WTC11 (cell line): ENCODE measurements at regions not wholly inside any gene's neighbourhood (a gene's known extent, or its start where the extent isn't known, plus 50 kb on each side); places are given as distances from the start of the nearest gene placed in this dataset.

ENCODE experiments used
- ATAC-seq: fragments of 200-7000 bp; cut with Tn5 transposase; 2 replicates; pipeline ENCODE4 v1.10.0; 2021; ENCODE audit warnings: mild to moderate bottlenecking, moderate library complexity
- CTCF ChIA-PET: fragments of 300-600 bp; sonication (Branson Sonifier 250); formaldehyde crosslinking; loops from one replicate; lab custom pipeline; 2021; ENCODE audit warnings: antibody characterized with exemption; lab: Charles Lee
- POLR2A ChIA-PET: fragments of 350-600 bp; sonication (Branson Sonifier 250); formaldehyde crosslinking; loops from one replicate; lab custom pipeline; 2021; ENCODE audit warnings: antibody characterized with exemption; lab: Charles Lee
- DNase-seq: peaks from one replicate; pipeline ENCODE4 v3.0.0; 2021; ENCODE audit warnings: low spot score
- H3K27ac Mint-ChIP-seq: 2 replicates; pipeline ENCODE4 v1.8.0; 2021; ENCODE audit warnings: mixed read lengths
- H3K27me3 Mint-ChIP-seq: 2 replicates; pipeline ENCODE4 v1.8.0; 2021; ENCODE audit warnings: low read depth, mild to moderate bottlenecking, moderate library complexity, mixed read lengths
- H3K36me3 Mint-ChIP-seq: 2 replicates; pipeline ENCODE4 v1.8.0; 2021; ENCODE audit warnings: mixed read lengths
- H3K4me1 Mint-ChIP-seq: 2 replicates; pipeline ENCODE4 v1.8.0; 2022; ENCODE audit warnings: mixed read lengths
- H3K4me3 Mint-ChIP-seq: 2 replicates; pipeline ENCODE4 v1.8.0; 2021; ENCODE audit warnings: mild to moderate bottlenecking, moderate library complexity, mixed read lengths
- H3K9me3 Mint-ChIP-seq: 2 replicates; pipeline ENCODE4 v1.8.0; 2021; ENCODE audit warnings: mixed read lengths
- ATF2 ChIP-seq: sonication (generic); formaldehyde crosslinking; IDR thresholded peaks from 2 replicates; pipeline ENCODE4 v1.8.1; 2022; ENCODE audit warnings: low read depth, missing genetic modification reagents, borderline replicate concordance
- CTCF ChIP-seq: fragments of 200-600 bp; IDR thresholded peaks from 2 replicates; pipeline ENCODE4 v1.8.0; 2022; ENCODE audit warnings: antibody characterized with exemption
- E2F4 ChIP-seq: sonication (generic); formaldehyde crosslinking; IDR thresholded peaks from 2 replicates; pipeline ENCODE4 v1.8.1; 2022; ENCODE audit warnings: low read depth, mild to moderate bottlenecking, moderate library complexity, missing genetic modification reagents, borderline replicate concordance
- ELF4 ChIP-seq: sonication (generic); formaldehyde crosslinking; IDR thresholded peaks from 2 replicates; pipeline ENCODE4 v1.8.1; 2022; ENCODE audit warnings: low read depth, mild to moderate bottlenecking, moderate library complexity, missing genetic modification reagents
- ESRRA ChIP-seq: sonication (generic); formaldehyde crosslinking; IDR thresholded peaks from 2 replicates; pipeline ENCODE4 v1.8.1; 2022; ENCODE audit warnings: mild to moderate bottlenecking, missing genetic modification reagents, borderline replicate concordance
- GRHL2 ChIP-seq: fragments of 250-450 bp; sonication (Bioruptor Pico); IDR thresholded peaks from 2 replicates; pipeline ENCODE4 v1.8.0; 2022; ENCODE audit warnings: mild to moderate bottlenecking, moderate library complexity; ENCODE audit not compliant: insufficient replicate concordance, severe bottlenecking
- GTF2I ChIP-seq: fragments of 250-450 bp; sonication (Bioruptor Pico); conservative IDR thresholded peaks from 2 replicates; pipeline ENCODE4 v1.4.0; 2021; ENCODE audit warnings: mild to moderate bottlenecking
- HMGXB4 ChIP-seq: sonication (generic); formaldehyde crosslinking; IDR thresholded peaks from 2 replicates; pipeline ENCODE4 v1.8.1; 2023; ENCODE audit warnings: mild to moderate bottlenecking, moderate library complexity, missing genetic modification reagents
- MAX ChIP-seq: sonication (generic); formaldehyde crosslinking; IDR thresholded peaks from 2 replicates; pipeline ENCODE4 v1.8.0; 2022; ENCODE audit warnings: mild to moderate bottlenecking, missing genetic modification reagents
- MYBL2 ChIP-seq: sonication (generic); formaldehyde crosslinking; IDR thresholded peaks from 2 replicates; pipeline ENCODE4 v1.8.1; 2023; ENCODE audit warnings: mild to moderate bottlenecking, moderate library complexity, missing genetic modification reagents
- NFATC4 ChIP-seq: fragments of 250-450 bp; sonication (Bioruptor Pico); IDR thresholded peaks from 2 replicates; pipeline ENCODE4 v1.9.0; 2021; ENCODE audit warnings: mild to moderate bottlenecking
- NFE2L1 ChIP-seq: sonication (generic); formaldehyde crosslinking; IDR thresholded peaks from 2 replicates; pipeline ENCODE4 v1.8.1; 2023; ENCODE audit warnings: missing genetic modification reagents
- OVOL2 ChIP-seq: fragments of 250-450 bp; sonication (Bioruptor Pico); IDR thresholded peaks from 2 replicates; pipeline ENCODE4 v1.9.0; 2021; ENCODE audit warnings: mild to moderate bottlenecking, borderline replicate concordance
- PRDM15 ChIP-seq: sonication (generic); formaldehyde crosslinking; IDR thresholded peaks from 2 replicates; pipeline ENCODE4 v1.8.0; 2022; ENCODE audit warnings: missing genetic modification reagents
- PREB ChIP-seq: sonication (generic); formaldehyde crosslinking; IDR thresholded peaks from 2 replicates; pipeline ENCODE4 v1.8.1; 2022; ENCODE audit warnings: mild to moderate bottlenecking, missing genetic modification reagents, moderate library complexity, borderline replicate concordance
- PRRX2 ChIP-seq: fragments of 250-450 bp; sonication (Bioruptor Pico); IDR thresholded peaks from 2 replicates; pipeline ENCODE4 v1.8.0; 2021; ENCODE audit warnings: mild to moderate bottlenecking
- SMAD3 ChIP-seq: sonication (generic); formaldehyde crosslinking; IDR thresholded peaks from 2 replicates; pipeline ENCODE4 v1.8.0; 2022; ENCODE audit warnings: missing genetic modification reagents, mild to moderate bottlenecking, borderline replicate concordance
- SOX15 ChIP-seq: fragments of 250-450 bp; sonication (Bioruptor Pico); IDR thresholded peaks from 2 replicates; pipeline ENCODE4 v1.9.0; 2021; ENCODE audit warnings: mild to moderate bottlenecking
- STAT6 ChIP-seq: sonication (generic); formaldehyde crosslinking; conservative IDR thresholded peaks from 2 replicates; pipeline ENCODE4 v1.8.1; 2023; ENCODE audit warnings: mild to moderate bottlenecking, low read depth, missing genetic modification reagents, moderate library complexity
- ZNF423 ChIP-seq: fragments of 250-450 bp; sonication (Bioruptor Pico); IDR thresholded peaks from 2 replicates; pipeline ENCODE4 v2.1.2; 2022; ENCODE audit warnings: mild to moderate bottlenecking, moderate library complexity
- ZNF671 ChIP-seq: fragments of 250-450 bp; sonication (Bioruptor Pico); IDR thresholded peaks from 2 replicates; pipeline ENCODE4 v1.8.0; 2021; ENCODE audit warnings: mild to moderate bottlenecking

GRCh38 chr12:91746976-91747375 lies 398.7 kb downstream of the BTG1 start:
- CTCF ChIA-PET = no interaction called here
- TF ChIP-seq MYBL2 (CRISPR knock-in tag) (no peak), GRHL2 (no peak), MAX (CRISPR knock-in tag) (no peak), ESRRA (CRISPR knock-in tag) (no peak), ATF2 (no peak), ZNF671 (no peak), ZNF423 (CRISPR knock-in tag) (no peak), SOX15 (CRISPR knock-in tag) (no peak), HMGXB4 (no peak), ELF4 (no peak), NFE2L1 (no peak)
- POLR2A ChIA-PET = no interaction called here
- ATAC-seq (no peak), DNase-seq (no peak)
- Mint-ChIP-seq H3K36me3 (peaks cover 6% of the 10 kb centered on the region), H3K9me3 (peaks cover 5% of the 10 kb centered on the region; the same call in 1 of the 2 replicates), H3K27me3 (no peaks in the 10 kb centered on the region), H3K4me1 (no peaks in the 10 kb centered on the region), H3K27ac (no peak overlapping the region), H3K4me3 (no peak overlapping the region)

- Mint-ChIP-seq H3K9me3 (peaks cover 6% of the 10 kb centered on the region; the same call in 1 of the 2 replicates), H3K4me3 (no peak overlapping the region), H3K36me3 (no peaks in the 10 kb centered on the region), H3K27me3 (no peaks in the 10 kb centered on the region), H3K27ac (no peak overlapping the region), H3K4me1 (no peaks in the 10 kb centered on the region)
- ChIA-PET POLR2A (no interaction called here), CTCF (no interaction called here)
- TF ChIP-seq GTF2I (CRISPR knock-in tag) = no peak
- no peak for TF ChIP-seq E2F4 (CRISPR knock-in tag)
- TF ChIP-seq PRDM15 (CRISPR knock-in tag) = no peak
- TF ChIP-seq PRRX2 (CRISPR knock-in tag) = no peak
- no peak for TF ChIP-seq PREB
- no peak for TF ChIP-seq SMAD3 (CRISPR knock-in tag)
- no peak for TF ChIP-seq STAT6 (CRISPR knock-in tag)
- TF ChIP-seq NFATC4 (CRISPR knock-in tag) = no peak
- no peak for TF ChIP-seq CTCF
- no peak for TF ChIP-seq OVOL2 (CRISPR knock-in tag)
- ATAC-seq (no peak), DNase-seq (no peak)
Measured at GRCh38 chr12:91744597-91744996, 401.0 kb downstream of the BTG1 start.
